Activated CD8-positive, alpha-beta T cell treated with anti-CD3 and anti-CD28 coated beads, Interleukin-2, amount 10 ng/mL, durations not matched to agents 7 days and 5 days (primary cell): ENCODE measurements at regions not wholly inside any gene's neighbourhood (a gene's known extent, or its start where the extent isn't known, plus 50 kb on each side); places are given as distances from the start of the nearest gene placed in this dataset.

Experiments
- ATAC-seq: fragments of 150-1000 bp; cut with Tn5 transposase; one replicate; pipeline ENCODE4 v1.10.0; 2021; ENCODE audit warnings: moderate library complexity
- CTCF ChIA-PET: fragments of 350-600 bp; sonication (Branson Sonifier 250); formaldehyde crosslinking; loops from one replicate; lab custom pipeline; 2021; ENCODE audit warnings: antibody characterized with exemption; lab: Charles Lee
- POLR2A ChIA-PET: fragments of 350-600 bp; sonication (Branson Sonifier 250); formaldehyde crosslinking; loops from one replicate; lab custom pipeline; 2021; ENCODE audit warnings: antibody characterized with exemption; lab: Charles Lee
- DNase-seq: peaks from one replicate; pipeline ENCODE4 v3.0.0-alpha.2; 2020
- H3K27ac Mint-ChIP-seq: one replicate; pipeline ENCODE4 v1.8.0; 2021; ENCODE audit warnings: mild to moderate bottlenecking, mixed read lengths
- H3K27me3 Mint-ChIP-seq: one replicate; pipeline ENCODE4 v1.8.0; 2021; ENCODE audit warnings: low read depth, mixed read lengths
- H3K36me3 Mint-ChIP-seq: one replicate; pipeline ENCODE4 v1.8.0; 2021; ENCODE audit warnings: low read depth, mixed read lengths
- H3K4me1 Mint-ChIP-seq: one replicate; pipeline ENCODE4 v1.8.0; 2021; ENCODE audit warnings: low read depth, mixed read lengths
- H3K4me3 Mint-ChIP-seq: one replicate; pipeline ENCODE4 v1.8.0; 2021; ENCODE audit warnings: mild to moderate bottlenecking, mixed read lengths
- H3K9me3 Mint-ChIP-seq: one replicate; pipeline ENCODE4 v1.8.0; 2022; ENCODE audit warnings: mixed read lengths; ENCODE audit not compliant: insufficient read depth

DNA sequence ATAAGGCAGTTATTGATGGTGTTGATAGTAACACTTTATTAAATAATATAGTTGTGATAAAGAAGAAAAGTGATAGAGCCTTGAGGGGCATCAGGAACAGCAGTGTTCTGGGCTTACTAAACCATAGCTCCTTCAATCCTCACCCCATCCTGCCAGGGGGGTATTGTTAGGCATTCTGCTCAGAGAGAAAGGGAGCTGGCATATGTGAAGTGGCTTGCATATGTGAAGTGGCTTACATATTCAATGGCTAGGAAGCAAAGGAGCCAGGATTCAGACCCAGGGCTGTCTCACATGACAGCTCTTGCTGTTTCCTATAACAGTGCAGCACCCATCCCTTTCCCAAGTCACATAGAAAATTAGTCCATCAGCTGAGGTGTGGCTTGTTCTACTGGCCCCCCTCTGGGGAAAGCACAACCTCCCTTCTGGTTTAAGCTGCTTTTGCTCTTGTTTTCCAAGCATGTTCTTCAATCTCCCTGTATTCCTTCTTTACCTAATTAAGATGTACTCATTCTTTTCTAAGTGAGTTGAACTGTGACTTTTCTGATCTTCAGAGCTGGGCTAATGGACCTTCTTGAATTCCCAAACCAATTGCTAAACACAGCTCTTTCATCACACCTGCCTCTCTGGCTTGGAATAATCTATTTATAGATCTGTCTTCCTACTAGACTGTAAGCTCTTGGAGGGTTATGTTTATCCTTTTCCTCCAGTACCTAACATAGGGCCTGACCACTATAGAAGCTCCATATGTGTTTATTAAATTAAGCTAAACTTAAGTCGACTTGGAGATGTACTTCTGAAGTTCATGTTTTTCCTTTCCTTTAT lies 108.7 kb upstream of the GLI3 start:
- H3K9me3 Mint-ChIP-seq, result no peaks in the 10 kb centered on the region
- CTCF ChIA-PET, result interaction anchor here (0.9 kb wide), 1 partner anchor 330 kb away, joined by 3 read pairs; no protein-coding TSS in a partner anchor
- H3K4me3 Mint-ChIP-seq, result no peak overlapping the region
- DNase-seq (no peak), ATAC-seq (no peak)
- H3K36me3 Mint-ChIP-seq, result no peaks in the 10 kb centered on the region
- POLR2A ChIA-PET, result no interaction called here
- H3K27me3 Mint-ChIP-seq, result no peaks in the 10 kb centered on the region
- H3K27ac Mint-ChIP-seq, result no peak overlapping the region
- no peaks in the 10 kb centered on the region for H3K4me1 Mint-ChIP-seq

- ATAC-seq (no peak), DNase-seq (no peak)
- no peaks in the 10 kb centered on the region for H3K36me3 Mint-ChIP-seq
- no peak overlapping the region for H3K27ac Mint-ChIP-seq
- POLR2A ChIA-PET, result no interaction called here
- H3K9me3 Mint-ChIP-seq, result no peaks in the 10 kb centered on the region
- no peak overlapping the region for H3K4me3 Mint-ChIP-seq
- no peaks in the 10 kb centered on the region for H3K4me1 Mint-ChIP-seq
- H3K27me3 Mint-ChIP-seq, result no peaks in the 10 kb centered on the region
- CTCF ChIA-PET, result no interaction called here
These were observed 107.3 kb upstream of the GLI3 start for GRCh38 chr7:42344198-42344755.

DNA sequence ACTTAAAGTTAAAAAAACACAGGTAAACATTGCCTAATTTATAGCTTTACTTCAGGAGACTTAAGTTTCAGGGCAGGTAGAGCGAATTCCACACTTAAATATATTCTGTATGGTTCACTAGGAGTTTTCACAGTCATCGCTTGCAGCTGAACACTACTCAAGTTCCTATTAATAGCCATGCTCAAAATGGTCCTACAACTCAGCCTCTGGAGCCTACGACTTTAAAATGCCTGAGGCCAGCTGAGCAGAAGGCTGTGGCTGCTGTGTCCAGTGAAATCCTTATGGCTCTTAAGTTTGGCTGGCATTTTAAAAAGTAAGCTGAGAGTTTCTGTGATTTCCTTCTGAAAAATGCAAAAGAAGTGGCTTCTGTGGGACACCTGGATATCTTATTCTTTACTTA lies 105.4 kb upstream of the GLI3 start:
- Mint-ChIP-seq H3K27me3 (no peaks in the 10 kb centered on the region), H3K36me3 (no peaks in the 10 kb centered on the region), H3K4me1 (no peaks in the 10 kb centered on the region), H3K9me3 (no peaks in the 10 kb centered on the region), H3K4me3 (no peak overlapping the region), H3K27ac (no peak overlapping the region)
- no peak for DNase-seq
- ChIA-PET POLR2A (no interaction called here), CTCF (no interaction called here)
- no peak for ATAC-seq

DNA sequence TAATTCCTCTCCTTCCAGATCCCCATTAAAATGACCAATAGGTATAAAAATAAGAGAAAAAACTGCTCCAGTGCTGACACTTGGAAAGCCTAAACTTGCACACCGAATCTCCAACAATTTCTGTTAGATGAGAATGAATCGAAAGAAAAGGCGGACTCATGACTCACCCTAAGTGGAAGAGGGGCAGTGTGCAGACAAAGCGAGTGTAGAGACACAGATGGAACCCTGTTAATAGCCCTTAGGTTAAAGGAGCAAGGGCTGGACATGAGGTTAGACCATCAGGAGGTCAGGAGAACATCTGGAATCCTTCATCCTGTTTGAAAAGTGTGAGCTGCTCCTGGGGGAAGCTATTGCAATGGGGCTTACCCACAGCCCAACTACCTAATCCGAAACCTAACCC lies 103.4 kb upstream of the GLI3 start:
- no peak for ATAC-seq
- no peak for DNase-seq
- no peaks in the 10 kb centered on the region for H3K36me3 Mint-ChIP-seq
- H3K27me3 Mint-ChIP-seq, result no peaks in the 10 kb centered on the region
- ChIA-PET POLR2A (no interaction called here), CTCF (no interaction called here)
- no peak overlapping the region for H3K4me3 Mint-ChIP-seq
- H3K9me3 Mint-ChIP-seq, result no peaks in the 10 kb centered on the region
- H3K4me1 Mint-ChIP-seq, result no peaks in the 10 kb centered on the region
- H3K27ac Mint-ChIP-seq, result no peak overlapping the region

- no peaks in the 10 kb centered on the region for H3K27me3 Mint-ChIP-seq
- POLR2A ChIA-PET, result no interaction called here
These were observed 102.0 kb upstream of the GLI3 start for GRCh38 chr7:42338916-42339540.

GRCh38 chr7:42338231-42338915 lies 101.4 kb upstream of the GLI3 start:
- ATAC-seq (no peak), DNase-seq (no peak)
- Mint-ChIP-seq H3K27ac (no peak overlapping the region), H3K9me3 (no peaks in the 10 kb centered on the region), H3K4me1 (no peaks in the 10 kb centered on the region), H3K27me3 (no peaks in the 10 kb centered on the region), H3K36me3 (no peaks in the 10 kb centered on the region), H3K4me3 (no peak overlapping the region)
- ChIA-PET CTCF (no interaction called here), POLR2A (no interaction called here)

More at GRCh38 chr7:42338916-42339540, 102.0 kb upstream of the GLI3 start:
- no peaks in the 10 kb centered on the region for H3K9me3 Mint-ChIP-seq
- H3K27ac Mint-ChIP-seq, result no peak overlapping the region
- DNase-seq, result no peak
- CTCF ChIA-PET, result no interaction called here
- no peaks in the 10 kb centered on the region for H3K36me3 Mint-ChIP-seq
- no peaks in the 10 kb centered on the region for H3K4me1 Mint-ChIP-seq
- no peak for ATAC-seq
- H3K4me3 Mint-ChIP-seq, result no peak overlapping the region

DNA sequence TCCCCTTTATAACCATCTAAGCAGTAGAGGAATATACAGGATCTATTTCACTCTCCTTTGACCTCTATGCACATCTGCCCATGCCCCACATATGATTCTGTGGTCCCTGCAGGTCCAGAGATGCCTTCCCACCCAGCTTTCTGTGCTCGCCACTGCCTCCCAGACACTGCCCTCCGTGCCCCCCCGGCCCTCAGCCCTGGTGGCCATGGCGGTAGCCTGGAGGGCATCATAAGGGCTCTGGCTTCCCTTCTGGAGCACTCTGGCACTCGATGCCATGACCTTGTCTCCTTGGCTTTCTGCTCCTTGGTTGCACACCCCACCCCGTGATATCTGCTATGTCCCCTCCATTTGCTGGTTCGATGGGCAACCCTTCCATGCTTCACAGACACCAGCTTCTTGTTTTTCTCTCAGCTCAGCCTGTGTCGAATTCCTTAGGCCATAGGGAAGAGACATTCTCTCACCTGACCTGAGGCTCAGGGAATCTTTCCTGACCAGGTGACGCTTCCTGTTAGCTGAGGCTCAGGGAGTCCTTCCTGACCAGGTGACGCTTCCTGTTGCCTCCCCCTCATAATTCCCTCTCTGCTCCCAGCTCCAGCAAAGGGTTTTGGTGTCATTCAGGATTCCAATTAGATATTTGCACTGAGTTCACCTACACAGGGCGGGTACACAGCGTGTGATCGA lies 100.4 kb upstream of the GLI3 start:
- Mint-ChIP-seq H3K36me3 (no peaks in the 10 kb centered on the region), H3K27ac (no peak overlapping the region)
- POLR2A ChIA-PET, result no interaction called here

GRCh38 chr7:42332605-42333222 lies 95.7 kb upstream of the GLI3 start:
- ChIA-PET CTCF (no interaction called here), POLR2A (no interaction called here)
- Mint-ChIP-seq H3K4me3 (no peak overlapping the region), H3K27ac (no peak overlapping the region), H3K36me3 (no peaks in the 10 kb centered on the region), H3K27me3 (no peaks in the 10 kb centered on the region), H3K4me1 (no peaks in the 10 kb centered on the region), H3K9me3 (peaks cover 13% of the 10 kb centered on the region)
- DNase-seq (no peak), ATAC-seq (no peak)

More for the DNA sequence above, 100.4 kb upstream of the GLI3 start:
- no peak for ATAC-seq
- H3K9me3 Mint-ChIP-seq, result peaks cover 6% of the 10 kb centered on the region
- no peaks in the 10 kb centered on the region for H3K27me3 Mint-ChIP-seq
- CTCF ChIA-PET, result no interaction called here
- DNase-seq, result no peak
- no peak overlapping the region for H3K4me3 Mint-ChIP-seq
- no peaks in the 10 kb centered on the region for H3K4me1 Mint-ChIP-seq

GRCh38 chr7:42319631-42320030 lies 82.6 kb upstream of the GLI3 start:
- no peaks in the 10 kb centered on the region for H3K36me3 Mint-ChIP-seq
- ChIA-PET POLR2A (no interaction called here), CTCF (no interaction called here)
- H3K4me1 Mint-ChIP-seq, result no peaks in the 10 kb centered on the region
- no peaks in the 10 kb centered on the region for H3K27me3 Mint-ChIP-seq
- H3K4me3 Mint-ChIP-seq, result no peak overlapping the region
- ATAC-seq, result no peak
- H3K9me3 Mint-ChIP-seq, result no peaks in the 10 kb centered on the region
- no peak for DNase-seq
- no peak overlapping the region for H3K27ac Mint-ChIP-seq

GRCh38 chr7:42315631-42316030 lies 78.6 kb upstream of the GLI3 start:
- ATAC-seq (no peak), DNase-seq (no peak)
- CTCF ChIA-PET, result no interaction called here
- Mint-ChIP-seq H3K4me1 (no peaks in the 10 kb centered on the region), H3K27ac (no peak overlapping the region), H3K27me3 (no peaks in the 10 kb centered on the region), H3K36me3 (no peaks in the 10 kb centered on the region), H3K4me3 (no peak overlapping the region), H3K9me3 (peaks cover 6% of the 10 kb centered on the region)
- POLR2A ChIA-PET, result no interaction called here

DNA sequence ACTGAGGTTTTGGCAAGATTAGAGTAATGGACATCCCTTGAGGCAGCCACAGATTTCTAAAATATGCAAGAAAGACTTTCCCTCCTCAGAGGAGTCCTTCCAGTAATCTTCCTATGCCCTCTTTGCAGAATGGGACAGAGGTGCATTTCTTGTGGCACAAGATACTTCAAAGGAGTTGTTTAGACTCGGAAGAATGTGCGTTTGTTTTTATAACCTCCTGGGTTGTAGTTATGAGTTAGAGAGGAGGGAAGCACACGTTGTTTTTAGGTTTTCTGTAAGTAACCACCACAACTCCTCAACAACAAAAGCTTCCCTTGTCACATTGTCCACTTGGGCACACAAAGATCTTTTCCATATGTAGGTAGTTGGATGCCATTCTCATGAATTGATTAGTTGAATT lies 78.1 kb upstream of the GLI3 start:
- H3K36me3 Mint-ChIP-seq, result no peaks in the 10 kb centered on the region
- peaks cover 6% of the 10 kb centered on the region for H3K9me3 Mint-ChIP-seq
- no peak overlapping the region for H3K27ac Mint-ChIP-seq
- CTCF ChIA-PET, result no interaction called here
- DNase-seq, result no peak
- no peak for ATAC-seq
- no peak overlapping the region for H3K4me3 Mint-ChIP-seq
- no peaks in the 10 kb centered on the region for H3K4me1 Mint-ChIP-seq
- POLR2A ChIA-PET, result no interaction called here
- no peaks in the 10 kb centered on the region for H3K27me3 Mint-ChIP-seq
